ENCODE measurements at regions not wholly inside any gene's neighbourhood (a gene's known extent, or its start where the extent isn't known, plus 50 kb on each side); places are given as distances from the start of the nearest gene placed in this dataset.

GRCh38 chr2:5845798-5846330 is 153.7 kb downstream of the SOX11 start:
- TF ChIP-seq EP300 (IDR thresholded peaks at IDR 0.05) = no peak
- TF ChIP-seq POLR2AphosphoS5 (IDR thresholded peaks at IDR 0.05) = no peak
- TF ChIP-seq CTCF (IDR thresholded peaks at IDR 0.05) = no peak
